ENCODE measurements at regions not wholly inside any gene's neighbourhood (a gene's known extent, or its start where the extent isn't known, plus 50 kb on each side); places are given as distances from the start of the nearest gene placed in this dataset.
"Not testable (repeated sequence)": the region's sequence is repeated elsewhere in the genome, so short reads cannot be mapped to it uniquely, and the experiment has no call there.

DNA sequence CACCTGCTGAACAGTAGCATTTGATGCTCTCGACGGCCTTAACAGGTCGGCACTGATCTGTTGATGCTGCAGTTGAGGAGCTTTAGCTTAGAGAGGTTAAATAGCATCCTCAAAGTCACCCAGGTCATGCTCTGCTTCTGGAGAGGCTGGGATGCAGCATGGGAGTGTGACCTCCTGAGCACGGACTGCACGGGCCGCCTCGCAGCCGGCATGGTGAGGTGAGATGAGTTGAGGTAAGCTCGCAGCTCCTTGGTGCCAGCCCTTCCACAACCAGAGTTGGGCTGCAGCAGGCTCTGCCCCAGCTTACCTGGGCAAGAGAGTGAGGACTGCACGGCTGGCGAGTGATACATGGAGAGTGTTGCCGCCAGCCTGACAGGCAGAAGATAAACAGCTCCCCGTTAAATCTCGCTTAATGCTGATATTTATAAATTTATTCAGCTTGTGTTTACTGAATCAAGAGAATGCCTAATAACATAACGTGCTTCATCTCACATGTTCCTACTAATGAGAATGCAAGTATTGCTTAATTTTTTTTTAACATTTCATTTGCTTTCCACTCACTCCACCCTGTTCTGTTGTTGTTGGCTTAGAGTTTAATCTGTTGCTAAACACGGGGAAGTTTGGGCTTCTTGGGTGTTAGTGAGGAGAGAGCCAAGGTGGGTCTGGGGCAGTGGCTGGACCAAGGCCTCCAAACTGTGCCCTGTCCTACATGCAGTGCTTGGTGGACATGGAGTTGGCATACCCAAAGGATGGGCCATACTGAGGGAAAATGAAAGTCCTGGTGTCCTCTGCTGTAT lies 69.2 kb downstream of the TRIM43 start:
- TF ChIP-seq, protein P1, sequence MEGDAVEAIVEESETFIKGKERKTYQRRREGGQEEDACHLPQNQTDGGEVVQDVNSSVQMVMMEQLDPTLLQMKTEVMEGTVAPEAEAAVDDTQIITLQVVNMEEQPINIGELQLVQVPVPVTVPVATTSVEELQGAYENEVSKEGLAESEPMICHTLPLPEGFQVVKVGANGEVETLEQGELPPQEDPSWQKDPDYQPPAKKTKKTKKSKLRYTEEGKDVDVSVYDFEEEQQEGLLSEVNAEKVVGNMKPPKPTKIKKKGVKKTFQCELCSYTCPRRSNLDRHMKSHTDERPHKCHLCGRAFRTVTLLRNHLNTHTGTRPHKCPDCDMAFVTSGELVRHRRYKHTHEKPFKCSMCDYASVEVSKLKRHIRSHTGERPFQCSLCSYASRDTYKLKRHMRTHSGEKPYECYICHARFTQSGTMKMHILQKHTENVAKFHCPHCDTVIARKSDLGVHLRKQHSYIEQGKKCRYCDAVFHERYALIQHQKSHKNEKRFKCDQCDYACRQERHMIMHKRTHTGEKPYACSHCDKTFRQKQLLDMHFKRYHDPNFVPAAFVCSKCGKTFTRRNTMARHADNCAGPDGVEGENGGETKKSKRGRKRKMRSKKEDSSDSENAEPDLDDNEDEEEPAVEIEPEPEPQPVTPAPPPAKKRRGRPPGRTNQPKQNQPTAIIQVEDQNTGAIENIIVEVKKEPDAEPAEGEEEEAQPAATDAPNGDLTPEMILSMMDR (IDR thresholded peaks at IDR 0.05) = not testable (repeated sequence)
- not testable (repeated sequence) for TF ChIP-seq POLR2A (IDR thresholded peaks at IDR 0.05)
